NCI-H1436 (cell line): ENCODE measurements at regions not wholly inside any gene's neighbourhood (a gene's known extent, or its start where the extent isn't known, plus 50 kb on each side); places are given as distances from the start of the nearest gene placed in this dataset.
A peak's percentile ranks its signal among the peaks of the same experiment; 100 is the strongest.
"Not testable (repeated sequence)": the region's sequence is repeated elsewhere in the genome, so short reads cannot be mapped to it uniquely, and the experiment has no call there.

Experiments
- DNase-seq: peaks from one replicate; lab custom pipeline; 2025; lab: John Stamatoyannopoulos, UW

DNA sequence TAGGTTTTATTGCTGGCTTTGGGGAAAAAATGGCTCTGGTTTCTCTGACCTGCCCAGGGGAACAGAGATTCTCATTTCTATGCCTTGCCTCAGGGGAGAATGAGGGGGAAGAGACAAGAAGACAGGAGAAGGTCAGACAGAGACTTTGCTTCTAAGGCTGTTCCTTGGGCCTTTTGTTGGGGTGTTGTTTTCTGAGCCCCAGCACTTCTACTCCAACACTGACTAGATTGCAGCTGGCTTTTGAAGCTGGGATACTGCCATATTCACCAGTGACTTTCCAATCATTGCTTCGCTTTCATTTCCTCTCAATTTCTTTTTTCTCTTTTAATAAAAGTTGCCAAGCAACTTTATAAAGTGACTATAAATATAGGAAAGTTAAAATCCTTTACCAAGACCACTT, 143.2 kb upstream of the ARHGEF26 start:
- no peak for DNase-seq

DNA sequence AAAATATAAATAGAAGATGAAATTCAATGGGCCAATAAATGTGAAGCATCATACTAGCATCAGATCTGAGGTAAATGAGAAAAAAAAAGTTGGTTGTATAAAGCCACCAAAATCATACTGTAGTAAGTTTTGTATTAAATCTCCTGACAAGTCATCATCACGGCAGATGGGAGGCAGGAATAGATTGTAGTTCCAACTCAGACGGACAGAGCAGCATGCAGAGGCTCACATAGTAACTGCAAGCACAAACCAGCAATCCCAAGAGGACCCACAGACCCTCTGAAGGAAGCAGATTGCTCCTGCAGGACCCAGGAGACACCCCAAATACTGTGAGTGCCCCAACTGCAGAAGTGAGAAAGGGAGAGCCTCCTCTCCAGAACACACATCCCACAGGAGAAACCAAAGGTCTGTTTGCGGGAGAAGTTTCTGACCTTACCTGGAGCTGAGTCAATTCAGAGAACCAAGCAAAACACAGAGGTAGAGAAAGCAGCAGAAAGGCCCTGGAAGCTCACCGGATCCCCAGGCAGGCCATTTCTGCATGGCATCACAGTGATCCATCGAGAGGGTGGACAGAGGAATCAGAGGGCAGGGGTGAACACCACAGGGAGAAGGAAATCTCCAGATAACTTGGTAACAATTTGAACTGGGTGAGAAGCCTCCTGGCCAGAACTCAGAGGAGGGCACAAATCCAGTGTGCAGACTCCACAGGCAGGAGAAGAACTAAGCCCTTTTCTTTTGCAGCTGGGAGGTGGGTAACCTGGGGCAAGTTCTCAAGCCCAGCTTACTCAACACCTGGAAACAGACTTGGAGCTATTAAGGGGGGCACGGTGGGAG, 141.6 kb upstream of the ARHGEF26 start:
- no peak for DNase-seq

DNA sequence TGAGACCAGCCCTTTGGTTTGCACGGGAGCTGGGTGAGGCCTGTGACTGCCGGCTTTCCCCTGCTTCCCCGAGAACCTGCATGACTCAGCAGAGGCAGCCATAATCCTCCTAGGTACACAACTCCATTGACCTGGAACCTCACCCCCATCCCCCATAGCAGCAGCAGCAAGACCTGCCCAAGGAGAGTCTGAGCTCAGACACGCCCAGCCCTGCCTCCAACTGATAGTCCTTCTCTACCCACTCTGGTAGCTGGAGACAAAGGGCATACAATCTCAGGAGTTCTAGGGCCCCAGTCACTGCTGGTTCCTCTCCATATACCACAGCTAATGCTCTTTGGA, 141.0 kb upstream of the ARHGEF26 start:
- no peak for DNase-seq

DNA sequence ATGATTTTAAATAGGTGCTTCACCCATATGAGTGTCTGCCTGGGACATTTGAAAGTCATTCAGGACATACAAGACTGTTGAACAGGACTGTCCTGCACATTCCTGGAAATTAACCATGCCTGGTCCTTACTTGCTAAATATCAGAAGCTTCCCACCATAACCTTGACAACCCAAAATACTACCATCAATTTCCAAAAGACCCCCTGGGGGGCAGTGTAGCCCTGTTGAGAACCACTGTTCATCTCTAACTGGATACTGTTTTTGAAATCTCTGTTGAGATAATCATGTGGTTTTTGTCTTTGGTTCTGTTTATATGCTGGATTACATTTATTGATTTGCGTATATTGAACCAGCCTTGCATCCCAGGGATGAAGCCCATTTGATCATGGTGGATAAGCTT, 123.8 kb upstream of the ARHGEF26 start:
- not testable (repeated sequence) for DNase-seq

DNA sequence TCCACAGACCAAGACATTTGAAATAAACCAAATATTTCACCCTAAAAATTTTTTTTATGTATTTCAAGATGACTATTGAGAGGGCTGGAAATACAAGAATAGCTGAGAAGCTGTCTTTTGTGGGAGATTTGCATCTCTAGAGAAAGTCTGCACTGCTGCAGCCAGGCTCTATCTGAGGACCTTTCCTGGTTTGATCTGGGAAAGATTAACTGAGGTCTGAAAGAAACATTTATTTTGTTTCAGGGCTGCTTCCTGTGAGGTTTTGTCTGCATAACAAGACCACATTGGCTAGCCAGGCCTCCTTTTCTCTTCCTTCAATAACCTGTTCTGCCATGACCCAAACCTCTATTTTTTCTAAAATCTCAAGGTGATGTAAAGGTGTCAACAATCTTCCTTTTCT, 117.5 kb upstream of the ARHGEF26 start:
- no peak for DNase-seq

DNA sequence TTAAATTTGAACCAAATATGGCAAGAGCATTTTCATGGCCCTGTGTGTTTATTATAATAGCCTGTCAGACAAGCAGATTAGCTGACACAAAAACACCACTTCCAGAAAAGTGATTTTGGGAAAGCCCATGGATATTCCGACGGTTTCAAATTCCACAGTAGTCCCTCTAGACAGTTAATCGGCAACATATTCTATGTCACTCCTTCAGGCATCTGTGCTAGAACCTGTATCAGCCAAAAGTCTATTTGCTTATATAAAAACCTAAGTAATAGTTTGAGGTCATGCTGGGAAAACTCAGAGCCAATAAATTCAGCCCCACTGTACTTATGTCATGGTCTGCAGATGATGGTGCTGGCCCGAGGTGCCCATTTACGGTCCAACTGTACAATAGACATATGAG, 110.2 kb upstream of the ARHGEF26 start:
- no peak for DNase-seq

DNA sequence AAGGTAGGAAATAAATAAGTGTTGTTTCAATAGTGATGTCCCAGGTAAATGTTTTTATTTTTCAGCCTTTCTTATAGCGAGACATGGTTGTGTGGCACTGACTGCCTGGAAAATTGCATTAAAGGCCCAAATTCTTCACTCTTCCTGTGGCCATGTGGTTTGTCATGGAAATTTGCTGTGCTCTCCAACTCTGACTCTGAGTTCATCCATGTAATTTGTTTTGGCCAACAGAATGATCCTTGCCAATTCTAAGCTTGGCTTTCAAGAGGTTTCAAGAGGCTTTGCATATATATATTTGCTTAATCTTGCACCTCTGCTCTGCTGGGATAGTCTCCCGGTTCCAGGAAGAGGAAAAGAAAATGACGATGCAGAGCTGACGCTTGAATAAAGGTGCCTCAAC, 107.5 kb upstream of the ARHGEF26 start:
- no peak for DNase-seq

DNA sequence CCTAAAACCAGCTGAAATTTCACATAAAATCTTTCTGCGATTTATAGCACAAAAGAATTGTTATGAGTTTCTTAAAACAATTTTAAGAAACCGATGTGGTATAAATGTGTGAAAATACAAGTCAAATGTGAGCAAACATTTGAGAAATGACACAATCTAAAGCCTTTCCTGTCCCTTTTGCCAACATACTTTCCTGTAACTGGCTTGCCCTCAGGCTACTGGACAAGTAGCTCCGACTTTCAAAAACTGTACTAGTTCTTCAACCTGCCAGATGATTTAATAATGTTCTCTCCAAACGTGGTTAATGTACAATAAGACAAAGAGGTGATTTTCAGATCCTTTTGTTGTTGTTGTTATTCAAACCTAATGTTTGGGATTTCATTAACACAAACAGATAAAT, 105.9 kb upstream of the ARHGEF26 start:
- DNase-seq: no peak

DNA sequence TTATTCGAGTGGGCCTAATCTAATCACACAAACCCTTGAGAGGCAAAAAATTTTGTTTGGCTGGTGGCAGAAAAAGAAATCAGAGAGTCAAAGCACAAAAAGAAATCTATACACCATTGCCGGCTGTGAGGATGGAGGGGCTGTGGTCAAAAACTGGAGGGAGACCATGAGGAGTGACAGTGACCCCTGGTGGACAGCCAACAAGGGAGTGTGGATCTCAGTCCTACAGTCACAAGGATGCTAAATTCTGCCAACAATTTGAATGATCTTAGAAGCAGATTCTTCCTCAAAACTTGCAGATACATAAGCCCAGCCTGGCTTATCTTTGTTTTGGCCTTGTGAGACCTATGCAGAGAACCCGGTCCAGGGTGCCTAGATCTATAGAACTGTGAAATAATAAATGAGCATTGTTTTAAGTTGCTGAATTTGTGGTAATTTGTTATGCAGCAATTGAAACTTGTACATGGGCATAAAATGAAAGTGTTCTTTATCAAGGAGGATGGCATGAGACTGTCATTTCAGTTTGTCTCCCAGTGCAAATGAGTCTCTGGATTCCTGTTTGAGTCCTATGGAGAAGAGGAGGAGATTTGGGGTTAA, 103.0 kb upstream of the ARHGEF26 start:
- DNase-seq: no peak

DNA sequence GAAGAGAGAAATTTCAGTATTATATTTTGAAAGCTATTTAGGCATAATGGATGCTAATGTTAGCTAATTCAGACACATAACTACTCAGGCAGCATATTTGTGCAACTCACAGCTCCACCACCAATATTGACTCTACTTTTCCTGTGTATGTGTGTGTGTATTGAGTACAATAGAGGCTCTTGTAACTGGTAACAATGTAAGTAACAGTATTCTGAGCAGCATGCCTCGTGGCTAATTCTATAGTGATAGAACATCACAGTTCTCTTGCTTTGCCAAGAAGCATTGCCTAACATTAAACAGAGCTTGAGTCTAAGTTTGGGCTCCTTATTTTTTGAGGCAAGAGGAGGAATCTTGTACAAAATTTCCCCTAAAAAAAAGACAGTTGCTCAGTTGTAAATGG, 98.6 kb upstream of the ARHGEF26 start:
- no peak for DNase-seq

DNA sequence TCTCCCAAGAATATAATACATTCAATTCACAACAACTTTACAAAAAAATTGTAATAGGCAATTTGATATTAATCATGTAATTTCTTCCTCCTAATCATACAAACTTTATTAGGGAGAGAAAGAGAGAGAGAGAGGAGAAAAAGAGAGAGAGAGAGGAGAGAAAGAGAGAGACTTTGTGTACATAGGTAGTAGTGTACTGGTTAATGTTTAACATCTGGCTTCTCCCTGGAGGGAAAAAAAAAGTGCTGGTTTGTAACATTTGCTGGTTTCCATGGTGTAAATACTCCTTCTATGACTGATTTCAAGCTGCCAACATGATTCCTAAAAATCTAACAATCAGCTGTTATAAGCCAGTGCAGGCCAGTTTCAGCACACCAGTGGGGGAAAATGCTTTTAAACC, 98.0 kb upstream of the ARHGEF26 start:
- DNase-seq: no peak

DNA sequence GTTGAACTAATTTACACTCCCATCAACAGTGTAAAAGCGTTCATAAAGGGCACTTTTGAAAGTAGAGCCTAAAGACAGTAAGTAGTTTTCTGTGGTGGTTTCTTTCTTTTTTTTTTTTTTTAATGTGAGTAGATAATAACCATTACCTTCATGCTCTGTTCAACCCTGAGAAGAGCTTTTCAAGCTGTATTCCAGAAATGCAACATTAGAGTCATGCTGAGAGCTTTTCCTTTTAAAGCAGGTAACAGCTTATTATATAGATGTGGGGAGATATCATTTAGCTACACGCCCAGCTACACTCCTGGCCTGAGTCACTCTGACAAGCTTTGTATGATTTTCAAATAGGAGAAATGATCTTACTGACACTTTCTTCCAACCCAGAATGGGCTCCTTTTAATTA, 96.2 kb upstream of the ARHGEF26 start:
- DNase-seq: no peak

DNA sequence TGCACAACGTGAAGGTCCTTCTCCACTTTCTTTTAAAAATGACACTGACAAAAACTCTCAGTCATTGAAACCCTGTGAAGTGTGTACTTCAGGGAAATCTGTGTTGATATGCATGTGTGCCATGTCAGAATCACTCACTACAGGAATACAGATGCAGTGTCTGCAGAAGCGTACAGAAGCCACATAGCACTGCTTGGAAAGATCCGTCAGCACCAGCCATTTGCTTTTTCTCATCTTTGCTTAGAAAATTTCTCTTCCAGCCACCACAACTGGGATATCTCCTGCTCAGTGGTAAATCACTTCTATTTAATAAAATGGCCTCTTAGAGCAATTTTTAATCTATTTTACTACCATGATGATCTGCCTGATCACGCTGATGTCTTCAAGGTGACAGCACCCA, 91.3 kb upstream of the ARHGEF26 start:
- DNase-seq: no peak

DNA sequence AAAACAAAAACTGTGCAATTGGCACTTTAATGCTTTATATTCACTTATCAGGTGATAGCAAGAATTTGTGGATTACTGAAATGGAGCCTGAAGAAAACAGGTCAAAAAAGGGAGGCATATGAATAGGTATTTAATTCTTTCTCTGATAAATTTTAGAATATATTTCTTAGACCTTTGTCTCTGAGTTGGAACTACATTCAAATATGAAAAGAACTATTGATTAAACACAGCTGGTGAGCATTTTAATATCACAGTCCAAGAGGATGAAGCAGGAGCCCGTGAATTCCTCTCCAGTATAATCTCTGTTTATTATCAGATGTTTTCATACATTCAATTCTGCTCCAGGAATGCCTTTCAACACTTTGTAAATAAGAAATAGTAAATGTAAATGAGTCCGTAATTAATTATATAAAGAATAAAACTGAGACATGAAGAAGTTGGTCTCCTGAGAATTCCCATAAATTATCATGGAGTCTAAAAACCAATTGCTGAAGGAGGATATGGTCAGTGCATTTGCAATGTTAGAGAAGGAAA, 86.3 kb upstream of the ARHGEF26 start:
- DNase-seq: no peak

DNA sequence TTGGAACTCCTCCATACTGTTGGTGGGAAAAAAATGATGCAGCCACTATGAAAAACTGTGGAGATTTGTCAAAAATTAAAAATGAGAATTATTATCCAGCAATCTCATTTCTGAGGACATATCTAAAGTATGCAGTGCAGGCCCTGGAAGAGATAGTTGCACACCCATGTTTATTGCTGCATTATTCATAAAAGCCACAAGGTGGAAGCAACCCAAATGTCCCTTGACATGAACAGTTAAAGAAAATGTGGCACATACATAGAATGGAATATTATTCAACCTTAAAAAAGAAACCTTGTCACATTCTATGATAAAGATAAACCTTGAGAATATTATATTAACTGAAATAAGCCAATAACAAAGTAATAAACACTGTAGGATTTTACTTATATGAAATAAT, 80.9 kb upstream of the ARHGEF26 start:
- DNase-seq: peak; percentile 16

DNA sequence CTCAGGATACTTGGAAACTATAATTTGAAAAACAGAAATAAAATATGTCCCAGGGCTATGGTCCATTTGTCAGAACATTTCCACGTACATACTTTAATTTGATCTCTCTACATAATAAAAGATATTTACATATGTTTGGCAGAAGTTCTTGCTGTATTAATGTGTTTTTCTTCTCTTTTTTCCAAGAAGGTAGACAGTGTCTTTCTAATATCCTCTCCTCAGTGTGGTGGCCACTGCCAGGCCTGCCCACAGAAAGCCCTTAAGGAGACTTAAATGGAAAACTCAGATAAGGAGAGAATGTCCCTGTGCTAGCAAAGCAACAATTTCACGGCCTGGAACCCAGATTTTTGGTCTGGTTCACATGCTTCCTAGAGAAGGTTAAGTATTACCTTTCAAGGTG, 76.5 kb upstream of the ARHGEF26 start:
- DNase-seq: no peak

DNA sequence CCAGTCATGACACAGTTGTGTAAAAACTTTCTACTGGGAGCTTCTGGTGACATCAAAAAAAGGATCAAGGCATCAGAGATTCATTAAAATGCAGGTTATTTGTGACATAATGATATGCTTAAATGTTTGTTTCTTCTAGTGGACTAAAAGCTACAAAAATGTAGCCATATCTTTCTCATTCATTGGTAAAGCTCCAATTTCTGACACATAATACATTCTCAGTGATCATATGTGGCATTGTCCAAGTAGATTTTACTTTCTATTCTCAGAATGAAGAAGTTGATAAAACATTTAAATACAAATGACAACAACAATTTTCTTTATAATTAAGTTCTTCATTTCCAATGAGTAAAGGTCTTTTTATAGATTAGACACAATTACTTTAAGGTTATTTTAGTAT, 71.0 kb upstream of the ARHGEF26 start:
- DNase-seq: no peak

DNA sequence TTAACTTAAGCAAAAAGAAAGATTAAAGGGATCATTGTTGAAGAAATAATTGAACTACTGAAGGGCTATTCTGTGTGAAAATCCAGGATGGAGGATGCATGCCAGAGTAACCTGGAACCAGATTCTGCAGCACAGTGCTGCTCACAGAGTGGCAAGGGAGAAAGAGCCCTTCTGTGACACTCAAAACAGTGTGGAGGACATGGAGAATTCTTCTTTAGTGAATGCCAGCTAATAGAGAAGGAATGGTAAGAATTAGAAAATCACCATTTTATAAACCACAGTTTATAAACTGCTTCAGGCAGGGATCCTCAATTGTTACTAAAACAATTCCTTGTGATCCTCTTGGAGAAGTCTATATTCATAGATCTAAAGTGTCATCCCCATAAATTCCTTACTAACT, 70.4 kb upstream of the ARHGEF26 start:
- no peak for DNase-seq

DNA sequence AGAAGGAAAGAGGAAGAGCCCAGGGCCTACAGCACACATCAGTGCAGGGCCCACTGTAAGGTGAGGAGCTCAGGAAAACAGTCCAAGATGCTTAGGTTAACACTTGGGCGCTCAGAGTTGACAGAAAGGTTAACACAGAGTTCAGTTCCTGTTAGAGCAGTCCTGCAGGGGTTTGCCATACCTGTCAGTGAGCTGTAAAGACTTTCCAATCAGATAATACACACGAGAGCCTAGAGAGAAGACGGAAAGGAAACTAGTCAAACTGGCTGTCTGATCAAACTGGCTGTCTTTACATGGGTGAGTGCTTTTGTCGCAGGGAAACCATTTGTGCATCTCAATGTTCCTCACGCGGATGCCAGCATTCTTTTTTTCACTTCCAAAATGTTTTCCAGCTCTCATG, 61.4 kb upstream of the ARHGEF26 start:
- DNase-seq: no peak

DNA sequence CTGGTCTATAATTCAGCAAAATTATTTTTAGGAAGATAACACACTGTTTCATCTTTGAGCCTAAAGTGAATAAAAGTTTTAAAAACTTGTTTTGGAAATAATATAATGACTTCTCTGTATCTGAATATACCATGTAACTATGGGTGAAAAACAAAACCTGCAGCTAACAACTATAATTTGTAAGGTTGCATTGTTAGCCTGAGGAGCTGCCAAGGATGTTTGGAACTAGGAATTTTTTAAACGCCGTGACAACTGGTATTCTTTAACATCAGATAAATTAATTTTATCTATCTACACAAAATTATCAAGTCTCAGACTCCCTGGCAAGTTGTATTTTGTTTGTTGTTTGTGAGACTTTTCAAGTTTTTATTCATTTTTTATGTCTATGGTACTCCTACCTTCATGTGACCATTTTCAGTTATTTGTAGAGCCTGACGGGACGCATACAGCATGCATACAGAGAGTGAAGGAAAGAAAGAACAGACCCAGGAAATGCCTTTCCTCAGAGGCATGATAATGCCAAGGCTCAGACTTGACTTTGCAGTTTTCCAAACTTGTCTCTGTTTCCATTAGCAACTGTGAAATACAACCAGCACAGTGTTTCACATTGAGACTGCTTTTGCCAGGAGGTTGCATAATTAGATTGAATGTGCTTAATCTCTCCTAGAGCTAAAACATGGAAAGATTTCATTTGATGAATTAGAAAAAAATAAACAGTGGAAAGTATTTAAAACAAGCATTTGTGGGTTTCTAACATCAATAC, 60.8 kb upstream of the ARHGEF26 start:
- no peak for DNase-seq

DNA sequence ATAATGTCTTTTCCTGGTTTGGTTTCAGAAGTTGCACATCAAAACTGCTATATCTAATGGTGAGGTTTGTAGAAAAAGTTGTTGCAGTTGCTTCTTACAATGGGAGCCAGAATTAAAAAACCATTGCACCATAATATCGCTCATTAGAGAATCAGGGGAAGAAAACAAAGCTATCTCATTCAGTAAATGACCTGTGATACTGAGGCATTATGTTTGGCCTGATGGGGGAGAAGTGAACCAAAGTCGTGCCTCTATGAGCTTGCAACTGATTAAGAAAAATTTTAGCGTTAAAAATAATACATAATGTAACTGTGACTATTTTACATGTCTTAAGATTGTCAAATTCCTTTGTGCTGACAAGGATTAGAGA, 60.2 kb upstream of the ARHGEF26 start:
- DNase-seq: no peak

DNA sequence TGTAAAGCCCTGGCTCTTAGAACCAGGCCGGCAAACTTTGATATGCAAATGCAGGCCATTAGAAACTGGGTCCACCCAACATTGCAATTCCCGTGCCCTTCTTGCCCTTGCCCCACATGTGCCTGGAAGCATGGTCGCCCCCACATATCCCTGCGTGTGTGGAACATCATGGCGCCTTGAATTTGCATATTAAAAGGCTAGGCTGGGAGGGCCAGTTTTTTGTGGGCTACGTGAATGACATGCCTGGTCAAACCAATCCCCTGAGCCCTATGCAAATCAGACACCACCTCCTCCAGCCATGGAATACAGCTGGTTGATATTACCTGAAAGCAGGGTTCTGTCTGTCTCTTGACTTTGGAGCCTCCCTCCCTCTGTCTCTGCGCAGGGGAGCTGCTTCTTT, 58.7 kb upstream of the ARHGEF26 start:
- DNase-seq: no peak

DNA sequence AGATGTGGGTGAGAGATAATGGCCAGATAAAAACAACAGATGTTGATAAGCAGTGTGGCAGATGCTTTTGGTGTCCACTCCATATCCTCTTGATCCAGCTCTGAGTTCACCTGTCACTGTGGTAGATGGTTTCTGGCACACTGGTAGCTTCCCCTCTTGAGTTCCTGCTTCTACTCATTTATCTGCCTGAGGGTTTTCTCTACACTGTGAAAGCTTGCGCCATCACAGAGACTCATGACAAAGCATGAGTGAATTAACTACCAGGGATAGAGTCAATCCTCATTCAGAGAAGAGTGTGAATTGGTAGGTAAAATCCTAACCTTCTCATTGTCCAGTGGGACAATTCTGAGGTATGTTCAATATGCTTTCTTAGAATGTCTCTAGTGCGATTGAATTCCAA, 50.0 kb upstream of the ARHGEF26 start:
- DNase-seq: no peak
